ENCODE measurements at regions not wholly inside any gene's neighbourhood (a gene's known extent, or its start where the extent isn't known, plus 50 kb on each side); places are given as distances from the start of the nearest gene placed in this dataset.
"Not testable (repeated sequence)": the region's sequence is repeated elsewhere in the genome, so short reads cannot be mapped to it uniquely, and the experiment has no call there.

- DNase-seq (ENCODE audit: low read depth): no peak
- H3K4me3 ChIP-seq (ENCODE audit: control insufficient read depth, low read depth, low read length): no peak overlapping the region
- TF ChIP-seq CTCF (IDR thresholded peaks at IDR 0.05; ENCODE audit: control insufficient read depth, insufficient read depth, low read depth, low read length, missing control alignments): no peak
These were observed 361.4 kb downstream of the KIF20B start for GRCh38 chr10:90062786-90063185.

- no peak for TF ChIP-seq CTCF (IDR thresholded peaks at IDR 0.05; ENCODE audit: control insufficient read depth, insufficient read depth, low read depth, low read length, missing control alignments)
- H3K4me3 ChIP-seq (ENCODE audit: control insufficient read depth, low read depth, low read length): no peak overlapping the region
- no peak for DNase-seq (ENCODE audit: low read depth)
These were observed 362.9 kb downstream of the KIF20B start for GRCh38 chr10:90064295-90064694.

DNA sequence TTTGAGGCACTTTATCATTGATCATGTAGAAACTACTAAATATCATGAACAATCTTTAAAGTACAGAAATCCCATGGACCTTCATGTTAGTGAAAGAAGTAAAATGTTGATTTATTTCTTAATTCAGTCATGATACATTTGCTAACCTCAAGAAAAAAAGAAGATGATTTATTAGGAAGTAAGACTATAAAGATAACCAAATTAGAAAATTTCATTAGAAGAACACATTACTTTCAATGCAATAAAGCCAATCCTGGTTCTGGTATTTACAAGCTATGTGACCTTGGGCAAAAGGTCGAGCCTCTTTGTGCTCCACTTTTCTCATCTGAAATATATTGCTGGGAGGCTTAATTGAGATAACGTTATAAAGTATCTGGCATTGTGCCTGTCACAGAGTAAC lies 365.0 kb downstream of the KIF20B start:
- DNase-seq (ENCODE audit: low read depth): no peak
- no peak for TF ChIP-seq CTCF (IDR thresholded peaks at IDR 0.05; ENCODE audit: control insufficient read depth, insufficient read depth, low read depth, low read length, missing control alignments)
- no peak overlapping the region for H3K4me3 ChIP-seq (ENCODE audit: control insufficient read depth, low read depth, low read length)

DNA sequence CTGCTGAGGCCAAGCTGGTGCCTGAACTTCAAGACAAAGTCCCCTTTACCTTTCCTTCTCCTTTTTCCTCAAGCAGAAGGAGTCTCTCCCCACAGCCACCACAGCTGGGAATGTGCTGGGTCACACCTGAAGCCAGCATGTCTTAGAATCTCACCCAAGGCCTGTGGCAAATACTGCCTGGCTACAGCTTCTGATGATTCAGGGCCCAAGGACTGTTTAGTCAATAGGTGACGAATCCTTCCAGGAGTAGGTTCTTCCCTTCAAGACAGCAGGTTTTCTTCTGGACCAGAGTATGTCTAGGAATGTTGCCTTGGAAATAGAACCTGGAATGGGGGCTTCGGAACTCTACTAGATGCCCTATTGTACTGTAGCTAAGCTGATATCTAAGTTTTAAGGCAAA lies 374.6 kb downstream of the KIF20B start:
- no peak for DNase-seq (ENCODE audit: low read depth)
- no peak overlapping the region for H3K4me3 ChIP-seq (ENCODE audit: control insufficient read depth, low read depth, low read length)
- TF ChIP-seq CTCF (IDR thresholded peaks at IDR 0.05; ENCODE audit: control insufficient read depth, insufficient read depth, low read depth, low read length, missing control alignments): no peak

DNA sequence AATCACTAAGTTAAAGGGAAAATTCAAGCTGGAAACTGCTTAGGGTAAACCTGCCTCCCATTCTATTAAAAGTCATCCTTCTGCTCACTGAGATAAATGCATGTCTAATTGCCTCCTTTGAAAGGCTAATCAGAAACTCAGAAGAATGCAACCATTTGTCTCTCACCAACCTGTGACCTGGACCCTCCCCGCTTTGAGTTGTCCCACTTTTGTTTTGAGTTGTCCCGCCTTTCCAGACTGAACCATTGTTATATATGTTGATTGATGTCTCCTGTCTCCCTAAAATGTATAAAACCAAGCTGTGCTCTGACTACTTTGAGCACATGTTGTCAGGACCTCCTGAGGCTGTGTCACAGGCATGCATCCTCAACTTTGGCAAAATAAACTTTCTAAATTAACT lies 378.4 kb downstream of the KIF20B start:
- no peak for TF ChIP-seq CTCF (IDR thresholded peaks at IDR 0.05; ENCODE audit: control insufficient read depth, insufficient read depth, low read depth, low read length, missing control alignments)
- no peak overlapping the region for H3K4me3 ChIP-seq (ENCODE audit: control insufficient read depth, low read depth, low read length)
- no peak for DNase-seq (ENCODE audit: low read depth)

- DNase-seq (ENCODE audit: low read depth); H3K4me3 ChIP-seq (ENCODE audit: control insufficient read depth, low read depth, low read length): not testable (repeated sequence)
These were observed 385.3 kb downstream of the KIF20B start for GRCh38 chr10:90086606-90087190.

DNA sequence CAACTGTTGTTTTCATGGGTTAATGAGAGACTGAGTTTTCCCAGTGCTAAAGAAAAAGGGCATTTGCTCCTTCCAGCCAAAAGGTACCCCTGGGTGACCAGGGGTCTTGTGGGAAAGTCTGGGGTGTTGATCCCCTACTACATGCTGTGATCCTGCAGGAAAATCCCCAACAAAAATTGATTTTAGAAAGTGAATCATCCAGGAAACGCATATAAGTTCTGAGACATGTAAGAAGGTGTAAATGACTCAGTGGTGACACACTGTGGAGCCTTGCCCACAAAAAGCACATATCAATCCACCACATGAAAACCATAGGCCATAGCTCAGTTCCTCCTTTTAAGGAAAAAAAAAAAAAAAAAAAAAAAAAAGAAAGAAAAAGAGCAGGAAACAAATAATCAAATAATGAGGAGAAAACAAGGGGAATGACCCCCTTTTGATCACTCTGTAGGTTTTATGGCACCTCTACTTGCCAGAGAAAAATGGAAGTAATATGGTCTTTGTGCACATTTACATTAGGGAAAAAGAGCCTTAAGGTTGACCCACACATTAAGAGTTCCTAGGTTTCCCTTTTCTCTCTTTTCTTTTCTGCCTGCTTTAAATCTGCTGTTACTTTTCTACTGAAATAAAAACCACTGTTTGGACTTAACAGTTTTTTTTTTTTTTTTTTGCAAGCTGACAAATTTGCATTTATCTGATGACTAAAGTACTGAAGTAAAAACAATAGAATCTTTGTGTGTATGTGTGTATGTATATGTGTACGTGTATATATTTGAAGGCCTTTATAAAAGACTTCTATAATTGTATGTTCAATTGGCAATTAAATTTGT lies 386.0 kb downstream of the KIF20B start:
- DNase-seq (ENCODE audit: low read depth): no peak
- H3K4me3 ChIP-seq (ENCODE audit: control insufficient read depth, low read depth, low read length): no peak overlapping the region
- TF ChIP-seq CTCF (IDR thresholded peaks at IDR 0.05; ENCODE audit: control insufficient read depth, insufficient read depth, low read depth, low read length, missing control alignments): no peak

Measured in AG09309 (cell line).